ENCODE measurements at regions not wholly inside any gene's neighbourhood (a gene's known extent, or its start where the extent isn't known, plus 50 kb on each side); places are given as distances from the start of the nearest gene placed in this dataset.

- H3K4me3 Mint-ChIP-seq: no peak overlapping the region
- H3K36me3 Mint-ChIP-seq (ENCODE audit: low read depth): no peaks in the 10 kb centered on the region
- DNase-seq: no peak
- no peak for ATAC-seq
- no peaks in the 10 kb centered on the region for H3K4me1 Mint-ChIP-seq
- H3K27me3 Mint-ChIP-seq: no peaks in the 10 kb centered on the region
- H3K27ac Mint-ChIP-seq: no peak overlapping the region
- no peaks in the 10 kb centered on the region for H3K9me3 Mint-ChIP-seq
These were observed 462.7 kb downstream of the ADGRL2 start for GRCh38 chr1:82263396-82263795.

GRCh38 chr1:82260666-82261065, 459.9 kb downstream of the ADGRL2 start:
- no peaks in the 10 kb centered on the region for H3K27me3 Mint-ChIP-seq
- ATAC-seq: no peak
- H3K4me3 Mint-ChIP-seq: no peak overlapping the region
- no peaks in the 10 kb centered on the region for H3K9me3 Mint-ChIP-seq
- no peaks in the 10 kb centered on the region for H3K36me3 Mint-ChIP-seq (ENCODE audit: low read depth)
- no peak for DNase-seq
- H3K4me1 Mint-ChIP-seq: no peaks in the 10 kb centered on the region
- H3K27ac Mint-ChIP-seq: no peak overlapping the region

GRCh38 chr1:82260051-82260450, 459.3 kb downstream of the ADGRL2 start:
- Mint-ChIP-seq H3K27ac (no peak overlapping the region), H3K36me3 (ENCODE audit: low read depth) (no peaks in the 10 kb centered on the region), H3K27me3 (no peaks in the 10 kb centered on the region), H3K4me3 (no peak overlapping the region), H3K4me1 (no peaks in the 10 kb centered on the region), H3K9me3 (no peaks in the 10 kb centered on the region)
- ATAC-seq: no peak
- no peak for DNase-seq

- DNase-seq (no peak), ATAC-seq (no peak)
- H3K27me3 Mint-ChIP-seq: no peaks in the 10 kb centered on the region
- H3K27ac Mint-ChIP-seq: no peak overlapping the region
- H3K4me3 Mint-ChIP-seq: no peak overlapping the region
- H3K9me3 Mint-ChIP-seq: no peaks in the 10 kb centered on the region
- no peaks in the 10 kb centered on the region for H3K4me1 Mint-ChIP-seq
- H3K36me3 Mint-ChIP-seq (ENCODE audit: low read depth): no peaks in the 10 kb centered on the region
These were observed 458.2 kb downstream of the ADGRL2 start for GRCh38 chr1:82258887-82259286.

GRCh38 chr1:82246050-82246449, 445.3 kb downstream of the ADGRL2 start:
- no peaks in the 10 kb centered on the region for H3K27me3 Mint-ChIP-seq
- ATAC-seq (no peak), DNase-seq (no peak)
- H3K4me3 Mint-ChIP-seq: no peak overlapping the region
- H3K9me3 Mint-ChIP-seq: no peaks in the 10 kb centered on the region
- H3K27ac Mint-ChIP-seq: no peak overlapping the region
- H3K36me3 Mint-ChIP-seq (ENCODE audit: low read depth): no peaks in the 10 kb centered on the region
- H3K4me1 Mint-ChIP-seq: no peaks in the 10 kb centered on the region

- Mint-ChIP-seq H3K4me1 (no peaks in the 10 kb centered on the region), H3K4me3 (no peak overlapping the region), H3K27ac (no peak overlapping the region), H3K36me3 (ENCODE audit: low read depth) (no peaks in the 10 kb centered on the region), H3K9me3 (no peaks in the 10 kb centered on the region), H3K27me3 (no peaks in the 10 kb centered on the region)
- DNase-seq (no peak), ATAC-seq (no peak)
These were observed 444.7 kb downstream of the ADGRL2 start for GRCh38 chr1:82245345-82246014.

GRCh38 chr1:82240571-82240970, 439.8 kb downstream of the ADGRL2 start:
- ATAC-seq (no peak), DNase-seq (no peak)
- Mint-ChIP-seq H3K27me3 (no peaks in the 10 kb centered on the region), H3K36me3 (ENCODE audit: low read depth) (no peaks in the 10 kb centered on the region), H3K4me3 (no peak overlapping the region), H3K27ac (no peak overlapping the region), H3K9me3 (no peaks in the 10 kb centered on the region), H3K4me1 (no peaks in the 10 kb centered on the region)

GRCh38 chr1:82230667-82231066, 429.9 kb downstream of the ADGRL2 start:
- no peak for ATAC-seq
- Mint-ChIP-seq H3K27ac (no peak overlapping the region), H3K36me3 (ENCODE audit: low read depth) (no peaks in the 10 kb centered on the region), H3K27me3 (no peaks in the 10 kb centered on the region), H3K4me3 (no peak overlapping the region), H3K9me3 (peaks cover 8% of the 10 kb centered on the region), H3K4me1 (no peaks in the 10 kb centered on the region)
- DNase-seq: no peak

GRCh38 chr1:82227306-82228095, 426.8 kb downstream of the ADGRL2 start:
- Mint-ChIP-seq H3K4me1 (no peaks in the 10 kb centered on the region), H3K27ac (no peak overlapping the region), H3K9me3 (no peaks in the 10 kb centered on the region), H3K27me3 (no peaks in the 10 kb centered on the region), H3K36me3 (ENCODE audit: low read depth) (no peaks in the 10 kb centered on the region), H3K4me3 (no peak overlapping the region)
- ATAC-seq (no peak), DNase-seq (no peak)

GRCh38 chr1:82226186-82226505, 425.4 kb downstream of the ADGRL2 start:
- no peak overlapping the region for H3K27ac Mint-ChIP-seq
- no peaks in the 10 kb centered on the region for H3K9me3 Mint-ChIP-seq
- H3K4me3 Mint-ChIP-seq: no peak overlapping the region
- H3K27me3 Mint-ChIP-seq: no peaks in the 10 kb centered on the region
- DNase-seq (no peak), ATAC-seq (no peak)
- no peaks in the 10 kb centered on the region for H3K4me1 Mint-ChIP-seq
- no peaks in the 10 kb centered on the region for H3K36me3 Mint-ChIP-seq (ENCODE audit: low read depth)

GRCh38 chr1:82225421-82226185, 424.9 kb downstream of the ADGRL2 start:
- Mint-ChIP-seq H3K4me3 (no peak overlapping the region), H3K27me3 (no peaks in the 10 kb centered on the region), H3K36me3 (ENCODE audit: low read depth) (no peaks in the 10 kb centered on the region), H3K4me1 (no peaks in the 10 kb centered on the region), H3K9me3 (no peaks in the 10 kb centered on the region), H3K27ac (no peak overlapping the region)
- DNase-seq: no peak
- ATAC-seq: no peak

- DNase-seq (no peak), ATAC-seq (no peak)
- Mint-ChIP-seq H3K4me3 (no peak overlapping the region), H3K36me3 (ENCODE audit: low read depth) (no peaks in the 10 kb centered on the region), H3K9me3 (no peaks in the 10 kb centered on the region), H3K27ac (no peak overlapping the region), H3K4me1 (no peaks in the 10 kb centered on the region), H3K27me3 (no peaks in the 10 kb centered on the region)
These were observed 422.4 kb downstream of the ADGRL2 start for GRCh38 chr1:82223091-82223490.

GRCh38 chr1:82221721-82222120, 421.0 kb downstream of the ADGRL2 start:
- H3K4me3 Mint-ChIP-seq: no peak overlapping the region
- H3K27me3 Mint-ChIP-seq: no peaks in the 10 kb centered on the region
- H3K9me3 Mint-ChIP-seq: no peaks in the 10 kb centered on the region
- no peaks in the 10 kb centered on the region for H3K36me3 Mint-ChIP-seq (ENCODE audit: low read depth)
- ATAC-seq: no peak
- no peak overlapping the region for H3K27ac Mint-ChIP-seq
- H3K4me1 Mint-ChIP-seq: no peaks in the 10 kb centered on the region
- DNase-seq: no peak

GRCh38 chr1:82220754-82221153, 420.0 kb downstream of the ADGRL2 start:
- no peaks in the 10 kb centered on the region for H3K9me3 Mint-ChIP-seq
- H3K27me3 Mint-ChIP-seq: no peaks in the 10 kb centered on the region
- no peaks in the 10 kb centered on the region for H3K4me1 Mint-ChIP-seq
- H3K36me3 Mint-ChIP-seq (ENCODE audit: low read depth): no peaks in the 10 kb centered on the region
- H3K27ac Mint-ChIP-seq: no peak overlapping the region
- ATAC-seq (no peak), DNase-seq (no peak)
- H3K4me3 Mint-ChIP-seq: no peak overlapping the region

- H3K36me3 Mint-ChIP-seq (ENCODE audit: low read depth): no peaks in the 10 kb centered on the region
- H3K9me3 Mint-ChIP-seq: no peaks in the 10 kb centered on the region
- H3K4me1 Mint-ChIP-seq: no peaks in the 10 kb centered on the region
- no peak overlapping the region for H3K4me3 Mint-ChIP-seq
- H3K27me3 Mint-ChIP-seq: no peaks in the 10 kb centered on the region
- DNase-seq: no peak
- ATAC-seq: no peak
- H3K27ac Mint-ChIP-seq: no peak overlapping the region
These were observed 419.1 kb downstream of the ADGRL2 start for GRCh38 chr1:82219841-82220240.
